ENCODE measurements at regions not wholly inside any gene's neighbourhood (a gene's known extent, or its start where the extent isn't known, plus 50 kb on each side); places are given as distances from the start of the nearest gene placed in this dataset.

DNA sequence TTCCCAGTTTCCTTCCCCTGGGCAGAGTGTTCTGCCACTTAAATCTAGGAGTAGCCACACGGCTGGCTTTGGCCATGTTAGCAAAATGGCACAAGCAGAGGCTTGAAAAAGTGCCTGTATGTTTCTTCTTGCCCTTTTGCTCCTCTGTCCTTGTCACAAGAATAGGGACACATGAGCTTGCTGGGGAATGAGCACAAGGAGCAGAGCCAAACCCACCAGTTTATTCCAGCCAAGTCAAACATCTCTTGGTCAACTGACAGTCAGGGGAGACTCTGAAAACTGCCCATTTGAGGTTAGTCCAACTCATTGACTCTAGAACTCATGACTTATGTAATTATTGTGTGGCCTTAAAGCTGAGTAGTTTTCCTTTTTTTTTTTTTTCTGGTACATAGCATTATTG, 739.7 kb upstream of the FZD8 start:
- no peaks in the 10 kb centered on the region for H3K27me3 ChIP-seq (replicated peaks in 1 of 2; ENCODE audit: control insufficient read depth in 2 of 2, insufficient read depth in 2 of 2, low read length in 1 of 2)
- no peak overlapping the region for H2AFZ ChIP-seq (ENCODE audit: control insufficient read depth, low read depth, low read length)
- no peaks in the 10 kb centered on the region for H3K9me3 ChIP-seq (replicated peaks; ENCODE audit: control insufficient read depth, insufficient read depth, low read length)
- in situ Hi-C loops (cut with MboI) = no loop called here
- intact Hi-C loops (cut with micrococcal nuclease; ENCODE audit: unreplicated experiment) = no loop called here
- no peak for FAIRE-seq
- no peak overlapping the region for H3K27ac ChIP-seq (ENCODE audit: control insufficient read depth, insufficient read depth)
- H3K4me3 ChIP-seq = no peak overlapping the region
- 0% methylated on average over 1 of the region's 1 CpG for WGBS (ENCODE audit: insufficient coverage, insufficient replicate concordance, low lambda C conversion rate, missing lambda C conversion rate)
- no peak for ATAC-seq
- no peak overlapping the region for H3K9ac ChIP-seq (ENCODE audit: control insufficient read depth, insufficient read depth, low read length)
- H4K20me1 ChIP-seq (ENCODE audit: control insufficient read depth, insufficient read depth) = no peaks in the 10 kb centered on the region
- no peaks in the 10 kb centered on the region for H3K4me1 ChIP-seq (ENCODE audit: control insufficient read depth, insufficient read depth, low read length)
- RAD21 ChIA-PET (ENCODE audit: unreplicated experiment) = no interaction called here
- CTCF ChIA-PET = no interaction called here
- SMC1A ChIA-PET (ENCODE audit: uncharacterized antibody, unreplicated experiment) = no interaction called here
- POLR2A ChIA-PET = no interaction called here
- H3K79me2 ChIP-seq (ENCODE audit: control insufficient read depth, insufficient read depth, low read length) = no peaks in the 10 kb centered on the region
- BruUV-seq (replicated peaks) = no TSS peak
- no peak for TF ChIP-seq NBN (IDR thresholded peaks at IDR 0.05)
- TF ChIP-seq, protein P1, sequence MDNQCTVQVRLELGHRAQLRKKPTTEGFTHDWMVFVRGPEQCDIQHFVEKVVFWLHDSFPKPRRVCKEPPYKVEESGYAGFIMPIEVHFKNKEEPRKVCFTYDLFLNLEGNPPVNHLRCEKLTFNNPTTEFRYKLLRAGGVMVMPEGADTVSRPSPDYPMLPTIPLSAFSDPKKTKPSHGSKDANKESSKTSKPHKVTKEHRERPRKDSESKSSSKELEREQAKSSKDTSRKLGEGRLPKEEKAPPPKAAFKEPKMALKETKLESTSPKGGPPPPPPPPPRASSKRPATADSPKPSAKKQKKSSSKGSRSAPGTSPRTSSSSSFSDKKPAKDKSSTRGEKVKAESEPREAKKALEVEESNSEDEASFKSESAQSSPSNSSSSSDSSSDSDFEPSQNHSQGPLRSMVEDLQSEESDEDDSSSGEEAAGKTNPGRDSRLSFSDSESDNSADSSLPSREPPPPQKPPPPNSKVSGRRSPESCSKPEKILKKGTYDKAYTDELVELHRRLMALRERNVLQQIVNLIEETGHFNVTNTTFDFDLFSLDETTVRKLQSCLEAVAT (IDR thresholded peaks at IDR 0.05) = no peak
- TF ChIP-seq, protein P2, sequence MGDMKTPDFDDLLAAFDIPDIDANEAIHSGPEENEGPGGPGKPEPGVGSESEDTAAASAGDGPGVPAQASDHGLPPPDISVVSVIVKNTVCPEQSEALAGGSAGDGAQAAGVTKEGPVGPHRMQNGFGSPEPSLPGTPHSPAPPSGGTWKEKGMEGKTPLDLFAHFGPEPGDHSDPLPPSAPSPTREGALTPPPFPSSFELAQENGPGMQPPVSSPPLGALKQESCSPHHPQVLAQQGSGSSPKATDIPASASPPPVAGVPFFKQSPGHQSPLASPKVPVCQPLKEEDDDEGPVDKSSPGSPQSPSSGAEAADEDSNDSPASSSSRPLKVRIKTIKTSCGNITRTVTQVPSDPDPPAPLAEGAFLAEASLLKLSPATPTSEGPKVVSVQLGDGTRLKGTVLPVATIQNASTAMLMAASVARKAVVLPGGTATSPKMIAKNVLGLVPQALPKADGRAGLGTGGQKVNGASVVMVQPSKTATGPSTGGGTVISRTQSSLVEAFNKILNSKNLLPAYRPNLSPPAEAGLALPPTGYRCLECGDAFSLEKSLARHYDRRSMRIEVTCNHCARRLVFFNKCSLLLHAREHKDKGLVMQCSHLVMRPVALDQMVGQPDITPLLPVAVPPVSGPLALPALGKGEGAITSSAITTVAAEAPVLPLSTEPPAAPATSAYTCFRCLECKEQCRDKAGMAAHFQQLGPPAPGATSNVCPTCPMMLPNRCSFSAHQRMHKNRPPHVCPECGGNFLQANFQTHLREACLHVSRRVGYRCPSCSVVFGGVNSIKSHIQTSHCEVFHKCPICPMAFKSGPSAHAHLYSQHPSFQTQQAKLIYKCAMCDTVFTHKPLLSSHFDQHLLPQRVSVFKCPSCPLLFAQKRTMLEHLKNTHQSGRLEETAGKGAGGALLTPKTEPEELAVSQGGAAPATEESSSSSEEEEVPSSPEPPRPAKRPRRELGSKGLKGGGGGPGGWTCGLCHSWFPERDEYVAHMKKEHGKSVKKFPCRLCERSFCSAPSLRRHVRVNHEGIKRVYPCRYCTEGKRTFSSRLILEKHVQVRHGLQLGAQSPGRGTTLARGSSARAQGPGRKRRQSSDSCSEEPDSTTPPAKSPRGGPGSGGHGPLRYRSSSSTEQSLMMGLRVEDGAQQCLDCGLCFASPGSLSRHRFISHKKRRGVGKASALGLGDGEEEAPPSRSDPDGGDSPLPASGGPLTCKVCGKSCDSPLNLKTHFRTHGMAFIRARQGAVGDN (IDR thresholded peaks at IDR 0.05) = no peak
- no peak for TF ChIP-seq ESRRA (IDR thresholded peaks at IDR 0.05; ENCODE audit: low read length)
- TF ChIP-seq HDGF (IDR thresholded peaks at IDR 0.05) = no peak
- TF ChIP-seq JUNB (IDR thresholded peaks at IDR 0.05) = no peak
- TF ChIP-seq BHLHE40 (IDR thresholded peaks at IDR 0.05; ENCODE audit: borderline replicate concordance in 1 of 2, low read depth in 2 of 2, low read length in 1 of 2) = no peak
- no peak for TF ChIP-seq POLR2A (IDR thresholded peaks at IDR 0.05; ENCODE audit: low read depth, low read length)
- TF ChIP-seq MYB (IDR thresholded peaks at IDR 0.05; ENCODE audit: borderline replicate concordance, low read depth, low read length) = no peak
- H3K4me2 ChIP-seq (ENCODE audit: control insufficient read depth, insufficient read depth) = no peak overlapping the region
- DNase-seq (ENCODE audit: low read depth, low spot score) = no peak
- H3K36me3 ChIP-seq (ENCODE audit: control insufficient read depth in 2 of 2, insufficient read depth in 2 of 2, low read length in 1 of 2) = no peaks in the 10 kb centered on the region
